ENCODE measurements at regions not wholly inside any gene's neighbourhood (a gene's known extent, or its start where the extent isn't known, plus 50 kb on each side); places are given as distances from the start of the nearest gene placed in this dataset.

DNA sequence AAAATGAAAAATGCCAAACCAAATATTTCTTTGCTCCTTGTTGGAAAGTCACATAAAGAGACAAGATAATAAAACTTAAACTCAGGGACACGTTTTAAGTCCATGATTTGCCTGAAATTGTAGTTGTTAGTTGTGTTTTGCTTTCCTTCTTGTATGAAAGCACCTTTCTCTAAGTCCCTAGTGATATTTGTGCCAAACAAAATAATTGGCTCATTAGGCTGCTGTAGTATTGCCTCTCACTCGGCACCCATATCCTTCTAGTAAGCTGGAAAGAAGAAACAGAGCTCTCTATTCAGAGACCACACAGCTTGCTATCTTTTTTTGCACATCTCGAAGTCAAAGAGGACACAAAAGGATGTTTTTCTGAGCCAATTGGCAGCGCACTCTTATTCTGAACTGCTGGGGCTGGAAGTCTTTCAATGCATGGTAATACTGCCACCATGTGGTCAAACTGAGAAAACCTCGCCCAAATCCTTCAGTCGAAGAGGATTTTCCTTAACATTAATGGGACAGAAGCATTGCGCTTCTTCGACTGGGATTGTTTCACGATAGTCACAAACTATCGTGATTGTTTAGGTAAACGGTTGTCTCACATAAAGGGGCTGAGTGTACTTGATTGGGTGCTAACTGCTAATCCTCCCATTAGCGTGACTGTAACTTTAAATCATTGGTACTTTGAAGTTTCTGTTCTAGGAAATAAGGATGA lies 571.9 kb upstream of the LCORL start:
- ATAC-seq: peak; percentile 85
- no peak overlapping the region for H3K9ac ChIP-seq (ENCODE audit: insufficient read depth, low read depth, low read length)
- peak; percentile 93 for FAIRE-seq
- POLR2A ChIA-PET: no interaction called here
- intact Hi-C loops (cut with micrococcal nuclease; ENCODE audit: unreplicated experiment): loop anchor here (1.0 kb wide), 3 partner anchors 57 to 776 kb away; no protein-coding TSS in a partner anchor
- CTCF ChIA-PET (ENCODE audit: low intra/inter-chr PET ratio, low total read pairs): interaction anchor here (0.7 to 1.8 kb wide), 2 partner anchors 57 to 776 kb away, joined by 5 to 15 read pairs; no protein-coding TSS in a partner anchor
- no peak overlapping the region for H3K27ac ChIP-seq (ENCODE audit: extremely low read length, insufficient read depth, low read length)
- H3K27me3 ChIP-seq (ENCODE audit: control insufficient read depth in 1 of 2, insufficient read depth in 2 of 2, low read length in 2 of 2): peaks cover 0 to 5% of the 10 kb centered on the region in 2 experiments; a peak in 1 of 5 replicates
- no peaks in the 10 kb centered on the region for H3K79me2 ChIP-seq (ENCODE audit: insufficient read depth, low read length)
- 2% methylated on average over 12 of the region's 12 CpGs for WGBS (ENCODE audit: low lambda C conversion rate)
- in situ Hi-C loops (cut with HindIII; ENCODE audit: extremely low pct_ligation_motif_present, low pct_unique_long_range_greater_than_20kb): loop anchor here (5.0 kb wide), 1 partner anchor 776 kb away; no protein-coding TSS in a partner anchor
- no peak overlapping the region for H3K4me3 ChIP-seq (replicated peaks in 1 of 3; ENCODE audit: insufficient read depth in 1 of 3, low read depth in 2 of 3, low read length in 3 of 3)
- BruUV-seq (replicated peaks): no TSS peak
- no peaks in the 10 kb centered on the region for H3K9me3 ChIP-seq (ENCODE audit: low read length)
- peak; percentile 66 for DNase-seq (ENCODE audit: low spot score)
- peaks cover 11% of the 10 kb centered on the region; the same call in 1 of the 2 replicates for H3K4me1 ChIP-seq (ENCODE audit: insufficient read depth, low read length)
- H3K36me3 ChIP-seq (replicated peaks in 1 of 2; ENCODE audit: control insufficient read depth in 1 of 2, insufficient read depth in 2 of 2, low read length in 2 of 2): no peaks in the 10 kb centered on the region
- no peaks in the 10 kb centered on the region for H4K20me1 ChIP-seq (ENCODE audit: insufficient read depth, low read length)
- H2AFZ ChIP-seq (ENCODE audit: low read length): no peak overlapping the region
- peak overlapping the region; percentile 48; the same call in 1 of the 2 replicates for H3K4me2 ChIP-seq (ENCODE audit: low read depth, low read length)
- no peak for TF ChIP-seq RBM39 (IDR thresholded peaks at IDR 0.05; ENCODE audit: low read depth, low read length, poor library complexity, severe bottlenecking)
- TF ChIP-seq ZNF773 (CRISPR knock-in tag; IDR thresholded peaks at IDR 0.05; ENCODE audit: borderline replicate concordance): no peak
- TF ChIP-seq CBX5 (CRISPR knock-in tag; IDR thresholded peaks at IDR 0.05; ENCODE audit: borderline replicate concordance): no peak
- TF ChIP-seq ZBTB7B (CRISPR knock-in tag; IDR thresholded peaks at IDR 0.05): no peak
- no peak for TF ChIP-seq ZNF850 (CRISPR knock-in tag; conservative IDR thresholded peaks at IDR 0.05)
- TF ChIP-seq ZNF224 (CRISPR knock-in tag; IDR thresholded peaks at IDR 0.05): no peak
- TF ChIP-seq, protein P1, sequence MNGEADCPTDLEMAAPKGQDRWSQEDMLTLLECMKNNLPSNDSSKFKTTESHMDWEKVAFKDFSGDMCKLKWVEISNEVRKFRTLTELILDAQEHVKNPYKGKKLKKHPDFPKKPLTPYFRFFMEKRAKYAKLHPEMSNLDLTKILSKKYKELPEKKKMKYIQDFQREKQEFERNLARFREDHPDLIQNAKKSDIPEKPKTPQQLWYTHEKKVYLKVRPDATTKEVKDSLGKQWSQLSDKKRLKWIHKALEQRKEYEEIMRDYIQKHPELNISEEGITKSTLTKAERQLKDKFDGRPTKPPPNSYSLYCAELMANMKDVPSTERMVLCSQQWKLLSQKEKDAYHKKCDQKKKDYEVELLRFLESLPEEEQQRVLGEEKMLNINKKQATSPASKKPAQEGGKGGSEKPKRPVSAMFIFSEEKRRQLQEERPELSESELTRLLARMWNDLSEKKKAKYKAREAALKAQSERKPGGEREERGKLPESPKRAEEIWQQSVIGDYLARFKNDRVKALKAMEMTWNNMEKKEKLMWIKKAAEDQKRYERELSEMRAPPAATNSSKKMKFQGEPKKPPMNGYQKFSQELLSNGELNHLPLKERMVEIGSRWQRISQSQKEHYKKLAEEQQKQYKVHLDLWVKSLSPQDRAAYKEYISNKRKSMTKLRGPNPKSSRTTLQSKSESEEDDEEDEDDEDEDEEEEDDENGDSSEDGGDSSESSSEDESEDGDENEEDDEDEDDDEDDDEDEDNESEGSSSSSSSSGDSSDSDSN (CRISPR knock-in tag; IDR thresholded peaks at IDR 0.05): no peak
- TF ChIP-seq SP2 (CRISPR knock-in tag; IDR thresholded peaks at IDR 0.05): no peak
- TF ChIP-seq KDM6A (CRISPR knock-in tag; IDR thresholded peaks at IDR 0.05; ENCODE audit: low read depth): no peak
- TF ChIP-seq PHB2 (IDR thresholded peaks at IDR 0.05; ENCODE audit: partially characterized antibody): no peak
- TF ChIP-seq, protein P2, sequence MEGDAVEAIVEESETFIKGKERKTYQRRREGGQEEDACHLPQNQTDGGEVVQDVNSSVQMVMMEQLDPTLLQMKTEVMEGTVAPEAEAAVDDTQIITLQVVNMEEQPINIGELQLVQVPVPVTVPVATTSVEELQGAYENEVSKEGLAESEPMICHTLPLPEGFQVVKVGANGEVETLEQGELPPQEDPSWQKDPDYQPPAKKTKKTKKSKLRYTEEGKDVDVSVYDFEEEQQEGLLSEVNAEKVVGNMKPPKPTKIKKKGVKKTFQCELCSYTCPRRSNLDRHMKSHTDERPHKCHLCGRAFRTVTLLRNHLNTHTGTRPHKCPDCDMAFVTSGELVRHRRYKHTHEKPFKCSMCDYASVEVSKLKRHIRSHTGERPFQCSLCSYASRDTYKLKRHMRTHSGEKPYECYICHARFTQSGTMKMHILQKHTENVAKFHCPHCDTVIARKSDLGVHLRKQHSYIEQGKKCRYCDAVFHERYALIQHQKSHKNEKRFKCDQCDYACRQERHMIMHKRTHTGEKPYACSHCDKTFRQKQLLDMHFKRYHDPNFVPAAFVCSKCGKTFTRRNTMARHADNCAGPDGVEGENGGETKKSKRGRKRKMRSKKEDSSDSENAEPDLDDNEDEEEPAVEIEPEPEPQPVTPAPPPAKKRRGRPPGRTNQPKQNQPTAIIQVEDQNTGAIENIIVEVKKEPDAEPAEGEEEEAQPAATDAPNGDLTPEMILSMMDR (CRISPR knock-in tag; IDR thresholded peaks at IDR 0.05): peak; percentile 85
- TF ChIP-seq SIN3A (IDR thresholded peaks at IDR 0.05; ENCODE audit: borderline replicate concordance, low read depth, low read length): no peak
- TF ChIP-seq, protein P3, sequence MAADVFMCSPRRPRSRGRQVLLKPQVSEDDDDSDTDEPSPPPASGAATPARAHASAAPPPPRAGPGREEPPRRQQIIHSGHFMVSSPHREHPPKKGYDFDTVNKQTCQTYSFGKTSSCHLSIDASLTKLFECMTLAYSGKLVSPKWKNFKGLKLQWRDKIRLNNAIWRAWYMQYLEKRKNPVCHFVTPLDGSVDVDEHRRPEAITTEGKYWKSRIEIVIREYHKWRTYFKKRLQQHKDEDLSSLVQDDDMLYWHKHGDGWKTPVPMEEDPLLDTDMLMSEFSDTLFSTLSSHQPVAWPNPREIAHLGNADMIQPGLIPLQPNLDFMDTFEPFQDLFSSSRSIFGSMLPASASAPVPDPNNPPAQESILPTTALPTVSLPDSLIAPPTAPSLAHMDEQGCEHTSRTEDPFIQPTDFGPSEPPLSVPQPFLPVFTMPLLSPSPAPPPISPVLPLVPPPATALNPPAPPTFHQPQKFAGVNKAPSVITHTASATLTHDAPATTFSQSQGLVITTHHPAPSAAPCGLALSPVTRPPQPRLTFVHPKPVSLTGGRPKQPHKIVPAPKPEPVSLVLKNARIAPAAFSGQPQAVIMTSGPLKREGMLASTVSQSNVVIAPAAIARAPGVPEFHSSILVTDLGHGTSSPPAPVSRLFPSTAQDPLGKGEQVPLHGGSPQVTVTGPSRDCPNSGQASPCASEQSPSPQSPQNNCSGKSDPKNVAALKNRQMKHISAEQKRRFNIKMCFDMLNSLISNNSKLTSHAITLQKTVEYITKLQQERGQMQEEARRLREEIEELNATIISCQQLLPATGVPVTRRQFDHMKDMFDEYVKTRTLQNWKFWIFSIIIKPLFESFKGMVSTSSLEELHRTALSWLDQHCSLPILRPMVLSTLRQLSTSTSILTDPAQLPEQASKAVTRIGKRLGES (CRISPR knock-in tag; IDR thresholded peaks at IDR 0.05; ENCODE audit: borderline replicate concordance): no peak
- TF ChIP-seq KAT7 (CRISPR knock-in tag; IDR thresholded peaks at IDR 0.05; ENCODE audit: borderline replicate concordance): no peak
- no peak for TF ChIP-seq MED1 (CRISPR knock-in tag; IDR thresholded peaks at IDR 0.05)
- no peak for TF ChIP-seq CEBPB (IDR thresholded peaks at IDR 0.05; ENCODE audit: borderline replicate concordance, low read depth, low read length)
- TF ChIP-seq ZFP36 (IDR thresholded peaks at IDR 0.05; ENCODE audit: borderline replicate concordance, low read depth, low read length, partially characterized antibody): no peak

All from HepG2 (cell line).